GM18909 (cell line): ENCODE measurements at regions not wholly inside any gene's neighbourhood (a gene's known extent, or its start where the extent isn't known, plus 50 kb on each side); places are given as distances from the start of the nearest gene placed in this dataset.
A peak's percentile ranks its signal among the peaks of the same experiment; 100 is the strongest.

ENCODE experiments used
- ATAC-seq: cut with Tn5 transposase; IDR thresholded peaks from one replicate; pipeline ENCODE4 v1.9.1; 2021; ENCODE audit warnings: mild to moderate bottlenecking; ENCODE audit not compliant: unreplicated experiment, poor library complexity

GRCh38 chr6:141701732-141702131 is 431.0 kb upstream of the GJE1 start:
- no peak for ATAC-seq

GRCh38 chr6:141700819-141701218 is 431.9 kb upstream of the GJE1 start:
- ATAC-seq, result no peak

GRCh38 chr6:141688916-141689315 is 443.8 kb upstream of the GJE1 start:
- peak; percentile 76 for ATAC-seq

GRCh38 chr6:141685416-141685815 is 447.3 kb upstream of the GJE1 start:
- no peak for ATAC-seq

- no peak for ATAC-seq
Observed at GRCh38 chr6:141682391-141682790, 450.3 kb upstream of the GJE1 start.

- peak; percentile 60 for ATAC-seq
Observed at GRCh38 chr6:141677598-141678211, 455.0 kb upstream of the GJE1 start.

GRCh38 chr6:141675957-141676356 is 456.8 kb upstream of the GJE1 start:
- no peak for ATAC-seq

GRCh38 chr6:141669141-141669540 is 463.6 kb upstream of the GJE1 start:
- ATAC-seq, result no peak

- no peak for ATAC-seq
Observed at GRCh38 chr6:141667580-141668309, 465.0 kb upstream of the GJE1 start.

GRCh38 chr6:141666187-141666586 is 466.5 kb upstream of the GJE1 start:
- no peak for ATAC-seq

GRCh38 chr6:141664744-141665143 is 468.0 kb upstream of the GJE1 start:
- ATAC-seq, result no peak

- ATAC-seq, result no peak
Observed at GRCh38 chr6:141659582-141659981, 473.1 kb upstream of the GJE1 start.

- ATAC-seq, result no peak
Observed at GRCh38 chr6:141658696-141659095, 474.0 kb upstream of the GJE1 start.

GRCh38 chr6:141657812-141658211 is 474.9 kb upstream of the GJE1 start:
- ATAC-seq, result no peak

- no peak for ATAC-seq
Observed at GRCh38 chr6:141653590-141653989, 479.1 kb upstream of the GJE1 start.

- ATAC-seq, result no peak
Observed at GRCh38 chr6:141641951-141642350, 490.8 kb upstream of the GJE1 start.

- no peak for ATAC-seq
Observed at GRCh38 chr6:141641406-141641805, 491.3 kb upstream of the GJE1 start.

- ATAC-seq, result no peak
Observed at GRCh38 chr6:141635621-141636020, 497.1 kb upstream of the GJE1 start.

- no peak for ATAC-seq
Observed at GRCh38 chr6:141634269-141634668, 498.5 kb upstream of the GJE1 start.

GRCh38 chr6:141624301-141624700 is 508.4 kb upstream of the GJE1 start:
- no peak for ATAC-seq

- no peak for ATAC-seq
Observed at GRCh38 chr6:141618180-141618581, 514.5 kb upstream of the GJE1 start.

- ATAC-seq, result no peak
Observed at GRCh38 chr6:141610741-141611140, 522.0 kb upstream of the GJE1 start.
